Activated CD8-positive, alpha-beta memory T cell treated with anti-CD3 and anti-CD28 coated beads, Interleukin-2, amount 10 ng/mL, durations not matched to agents 7 days and 5 days (primary cell): ENCODE measurements at regions not wholly inside any gene's neighbourhood (a gene's known extent, or its start where the extent isn't known, plus 50 kb on each side); places are given as distances from the start of the nearest gene placed in this dataset.
"Not testable (repeated sequence)": the region's sequence is repeated elsewhere in the genome, so short reads cannot be mapped to it uniquely, and the experiment has no call there.

Experiments used
- ATAC-seq: fragments of 150-1000 bp; cut with Tn5 transposase; one replicate; pipeline ENCODE4 v1.10.0; 2021; ENCODE audit warnings: moderate library complexity
- CTCF ChIA-PET: fragments of 350-600 bp; sonication (Branson Sonifier 250); formaldehyde crosslinking; loops from one replicate; lab custom pipeline; 2021; ENCODE audit warnings: antibody characterized with exemption; lab: Charles Lee
- DNase-seq: peaks from one replicate; pipeline ENCODE4 v3.0.0-alpha.2; 2020
- H3K27ac Mint-ChIP-seq: one replicate; pipeline ENCODE4 v1.8.0; 2021; ENCODE audit warnings: mild to moderate bottlenecking, mixed read lengths
- H3K27me3 Mint-ChIP-seq: one replicate; pipeline ENCODE4 v1.8.0; 2021; ENCODE audit warnings: mixed read lengths
- H3K36me3 Mint-ChIP-seq: one replicate; pipeline ENCODE4 v1.8.0; 2021; ENCODE audit warnings: mild to moderate bottlenecking, mixed read lengths
- H3K4me1 Mint-ChIP-seq: one replicate; pipeline ENCODE4 v1.8.0; 2021; ENCODE audit warnings: mixed read lengths
- H3K4me3 Mint-ChIP-seq: one replicate; pipeline ENCODE4 v1.8.0; 2021; ENCODE audit warnings: mild to moderate bottlenecking, moderate library complexity, mixed read lengths
- H3K9me3 Mint-ChIP-seq: one replicate; pipeline ENCODE4 v1.8.0; 2022; ENCODE audit warnings: low read depth, mixed read lengths

- no peak for DNase-seq
- ATAC-seq, result no peak
- H3K36me3 Mint-ChIP-seq, result no peaks in the 10 kb centered on the region
- CTCF ChIA-PET, result no interaction called here
- H3K9me3 Mint-ChIP-seq, result no peaks in the 10 kb centered on the region
- H3K27me3 Mint-ChIP-seq, result peaks cover 6% of the 10 kb centered on the region
- no peaks in the 10 kb centered on the region for H3K4me1 Mint-ChIP-seq
- no peak overlapping the region for H3K27ac Mint-ChIP-seq
- H3K4me3 Mint-ChIP-seq, result no peak overlapping the region
Observed at GRCh38 chr10:80025281-80025680, 53.2 kb upstream of the TMEM254 start.

GRCh38 chr10:80022408-80023001, 56.0 kb upstream of the TMEM254 start:
- H3K4me1 Mint-ChIP-seq, H3K9me3 Mint-ChIP-seq, DNase-seq, H3K36me3 Mint-ChIP-seq, CTCF ChIA-PET, H3K27ac Mint-ChIP-seq, H3K4me3 Mint-ChIP-seq, ATAC-seq: not testable (repeated sequence)
- peaks cover 19% of the 10 kb centered on the region for H3K27me3 Mint-ChIP-seq

- peaks cover 13% of the 10 kb centered on the region for H3K27me3 Mint-ChIP-seq
- not testable (repeated sequence) for H3K27ac Mint-ChIP-seq, DNase-seq, H3K36me3 Mint-ChIP-seq, ATAC-seq, H3K4me1 Mint-ChIP-seq, H3K4me3 Mint-ChIP-seq, H3K9me3 Mint-ChIP-seq
- CTCF ChIA-PET, result interaction anchor here (0.7 kb wide), 1 partner anchor 98 kb away, joined by 3 read pairs; no protein-coding TSS in a partner anchor
Observed at GRCh38 chr10:80018406-80018984, 60.0 kb upstream of the TMEM254 start.

- H3K4me3 Mint-ChIP-seq, CTCF ChIA-PET, H3K36me3 Mint-ChIP-seq, H3K27ac Mint-ChIP-seq, H3K9me3 Mint-ChIP-seq, DNase-seq, H3K4me1 Mint-ChIP-seq, ATAC-seq: not testable (repeated sequence)
- peaks cover 13% of the 10 kb centered on the region for H3K27me3 Mint-ChIP-seq
Observed at GRCh38 chr10:80017186-80017585, 61.3 kb upstream of the TMEM254 start.

- H3K4me3 Mint-ChIP-seq, result no peak overlapping the region
- no peak for DNase-seq
- no peaks in the 10 kb centered on the region for H3K9me3 Mint-ChIP-seq
- no peaks in the 10 kb centered on the region for H3K36me3 Mint-ChIP-seq
- ATAC-seq, result no peak
- H3K27ac Mint-ChIP-seq, result no peak overlapping the region
- H3K27me3 Mint-ChIP-seq, result peaks cover 13% of the 10 kb centered on the region
- CTCF ChIA-PET, result no interaction called here
- no peaks in the 10 kb centered on the region for H3K4me1 Mint-ChIP-seq
Observed at GRCh38 chr10:80015911-80016830, 62.3 kb upstream of the TMEM254 start.

- DNase-seq, H3K4me3 Mint-ChIP-seq, H3K27me3 Mint-ChIP-seq, H3K9me3 Mint-ChIP-seq, H3K27ac Mint-ChIP-seq, H3K36me3 Mint-ChIP-seq, CTCF ChIA-PET, H3K4me1 Mint-ChIP-seq, ATAC-seq: not testable (repeated sequence)
Observed at GRCh38 chr10:80013139-80013538, 64.2 kb upstream of the SFTPD start.

GRCh38 chr10:80011144-80011543, 62.2 kb upstream of the SFTPD start:
- not testable (repeated sequence) for ATAC-seq, H3K27ac Mint-ChIP-seq, H3K4me3 Mint-ChIP-seq

GRCh38 chr10:80000541-80000940, 51.6 kb upstream of the SFTPD start:
- Mint-ChIP-seq H3K27ac (no peak overlapping the region), H3K4me3 (no peak overlapping the region), H3K4me1 (no peaks in the 10 kb centered on the region), H3K36me3 (no peaks in the 10 kb centered on the region), H3K27me3 (peaks cover 30% of the 10 kb centered on the region), H3K9me3 (no peaks in the 10 kb centered on the region)
- no peak for ATAC-seq
- no peak for DNase-seq
- CTCF ChIA-PET, result no interaction called here

More at GRCh38 chr10:80011144-80011543, 62.2 kb upstream of the SFTPD start:
- DNase-seq, H3K4me1 Mint-ChIP-seq, H3K27me3 Mint-ChIP-seq, CTCF ChIA-PET, H3K36me3 Mint-ChIP-seq, H3K9me3 Mint-ChIP-seq: not testable (repeated sequence)
